HG03469 (cell line): ENCODE measurements at regions not wholly inside any gene's neighbourhood (a gene's known extent, or its start where the extent isn't known, plus 50 kb on each side); places are given as distances from the start of the nearest gene placed in this dataset.
"Not testable (repeated sequence)": the region's sequence is repeated elsewhere in the genome, so short reads cannot be mapped to it uniquely, and the experiment has no call there.

ENCODE experiments used
- ATAC-seq: cut with Tn5 transposase; IDR thresholded peaks from one replicate; pipeline ENCODE4 v1.9.1; 2021; ENCODE audit warnings: mild to moderate bottlenecking, moderate library complexity, moderate number of reproducible peaks; ENCODE audit not compliant: unreplicated experiment

- no peak for ATAC-seq
Observed at GRCh38 chr18:67145586-67146292, 370.8 kb downstream of the DSEL start.

- ATAC-seq = no peak
Observed at GRCh38 chr18:67144329-67144728, 372.2 kb downstream of the DSEL start.

GRCh38 chr18:67143028-67143427 lies 373.5 kb downstream of the DSEL start:
- no peak for ATAC-seq

GRCh38 chr18:67142604-67143003 lies 373.9 kb downstream of the DSEL start:
- no peak for ATAC-seq

- ATAC-seq = no peak
Observed at GRCh38 chr18:67140495-67140894, 376.0 kb downstream of the DSEL start.

- no peak for ATAC-seq
Observed at GRCh38 chr18:67139899-67140298, 376.6 kb downstream of the DSEL start.

GRCh38 chr18:67135981-67136380 lies 380.5 kb downstream of the DSEL start:
- ATAC-seq = no peak

- no peak for ATAC-seq
Observed at GRCh38 chr18:67134911-67135310, 381.6 kb downstream of the DSEL start.

- ATAC-seq = no peak
Observed at GRCh38 chr18:67133669-67134068, 382.9 kb downstream of the DSEL start.

- no peak for ATAC-seq
Observed at GRCh38 chr18:67132919-67133318, 383.6 kb downstream of the DSEL start.

GRCh38 chr18:67131498-67131897 lies 385.0 kb downstream of the DSEL start:
- ATAC-seq = no peak

GRCh38 chr18:67126751-67127150 lies 389.8 kb downstream of the DSEL start:
- ATAC-seq = not testable (repeated sequence)

GRCh38 chr18:67123901-67124300 lies 392.6 kb downstream of the DSEL start:
- no peak for ATAC-seq

GRCh38 chr18:67117804-67118203 lies 398.7 kb downstream of the DSEL start:
- ATAC-seq = no peak

GRCh38 chr18:67109535-67109934 lies 407.0 kb downstream of the DSEL start:
- ATAC-seq = no peak

- ATAC-seq = no peak
Observed at GRCh38 chr18:67108894-67109293, 407.6 kb downstream of the DSEL start.

GRCh38 chr18:67104700-67105284 lies 411.7 kb downstream of the DSEL start:
- peak; percentile 86 for ATAC-seq

GRCh38 chr18:67094123-67094522 lies 422.4 kb downstream of the DSEL start:
- ATAC-seq = no peak

GRCh38 chr18:67092141-67092540 lies 424.4 kb downstream of the DSEL start:
- no peak for ATAC-seq

- ATAC-seq = no peak
Observed at GRCh38 chr18:67081482-67082211, 434.9 kb downstream of the DSEL start.

- ATAC-seq = no peak
Observed at GRCh38 chr18:67080601-67081000, 435.9 kb downstream of the DSEL start.

GRCh38 chr18:67074309-67074708 lies 442.2 kb downstream of the DSEL start:
- ATAC-seq = no peak
